ENCODE measurements at regions not wholly inside any gene's neighbourhood (a gene's known extent, or its start where the extent isn't known, plus 50 kb on each side); places are given as distances from the start of the nearest gene placed in this dataset.

DNA sequence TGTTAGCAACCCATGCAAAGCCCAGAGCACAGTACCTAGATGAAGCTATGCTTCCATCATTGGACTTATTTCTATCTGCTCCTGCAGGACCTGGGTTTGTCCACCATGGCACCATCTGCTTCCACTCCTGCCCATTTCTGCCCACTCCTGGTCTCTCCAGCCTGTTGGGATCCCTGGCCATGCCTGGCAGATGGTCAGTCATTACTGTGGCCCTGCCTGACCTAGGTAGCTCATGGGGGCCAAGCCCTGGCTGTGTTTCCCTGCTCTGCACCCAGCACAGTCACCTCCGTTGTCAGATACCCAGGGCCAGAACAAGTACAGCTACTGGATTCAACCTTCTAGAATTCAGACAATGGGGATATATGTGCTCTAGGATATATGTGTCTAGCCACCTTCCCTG is 185.8 kb upstream of the TLE3 start:
- no peak overlapping the region for H3K9ac ChIP-seq
- H3K9me3 ChIP-seq (ENCODE audit: control insufficient read depth, low read length): no peaks in the 10 kb centered on the region
- no peaks in the 10 kb centered on the region for H3K36me3 ChIP-seq (ENCODE audit: control insufficient read depth, insufficient read depth, low read length)
- no peaks in the 10 kb centered on the region for H3K4me1 ChIP-seq
- H3K27ac ChIP-seq: no peak overlapping the region
- H3K4me2 ChIP-seq (ENCODE audit: low read length): no peak overlapping the region
- no peak overlapping the region for H2AFZ ChIP-seq
- H3K4me3 ChIP-seq (ENCODE audit: low read depth, low read length): no peak overlapping the region
- TF ChIP-seq CTCF (IDR thresholded peaks at IDR 0.05): no peak
- no peaks in the 10 kb centered on the region for H3K27me3 ChIP-seq (ENCODE audit: control insufficient read depth, insufficient read depth, low read length)
- no peaks in the 10 kb centered on the region for H3K79me2 ChIP-seq

DNA sequence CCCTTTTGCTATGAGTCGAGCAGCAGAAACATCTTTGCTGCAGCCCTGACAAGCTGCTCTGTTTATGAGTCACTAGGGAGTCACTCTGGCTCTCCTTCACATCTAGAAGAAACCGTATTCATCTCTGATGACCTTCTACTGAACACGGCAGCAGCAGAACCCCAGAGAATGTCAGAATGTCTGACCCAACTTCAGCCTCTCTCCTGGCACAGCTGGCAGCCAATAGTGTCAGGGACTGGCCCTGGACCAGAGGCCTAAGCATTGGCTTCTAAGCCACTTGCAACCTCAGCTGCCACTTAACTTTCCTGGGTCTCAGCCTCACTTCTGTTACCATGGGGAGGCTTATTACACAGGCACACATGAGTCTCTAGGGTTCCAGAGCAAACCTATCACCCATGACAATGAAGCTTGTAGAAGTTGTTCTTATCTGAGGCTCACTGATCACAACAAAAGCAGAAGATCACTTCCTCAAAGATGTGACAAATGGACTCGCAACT is 184.1 kb upstream of the TLE3 start:
- no peaks in the 10 kb centered on the region for H3K27me3 ChIP-seq (ENCODE audit: control insufficient read depth, insufficient read depth, low read length)
- H3K79me2 ChIP-seq: no peaks in the 10 kb centered on the region
- H3K9me3 ChIP-seq (ENCODE audit: control insufficient read depth, low read length): no peaks in the 10 kb centered on the region
- no peak overlapping the region for H3K4me3 ChIP-seq (ENCODE audit: low read depth, low read length)
- no peak overlapping the region for H3K4me2 ChIP-seq (ENCODE audit: low read length)
- no peak overlapping the region for H3K9ac ChIP-seq
- no peaks in the 10 kb centered on the region for H3K4me1 ChIP-seq
- no peak overlapping the region for H2AFZ ChIP-seq
- H3K36me3 ChIP-seq (ENCODE audit: control insufficient read depth, insufficient read depth, low read length): no peaks in the 10 kb centered on the region
- no peak overlapping the region for H3K27ac ChIP-seq
- no peak for TF ChIP-seq CTCF (IDR thresholded peaks at IDR 0.05)

GRCh38 chr15:70281261-70281810 is 183.6 kb upstream of the TLE3 start:
- Histone ChIP-seq H3K27me3 (ENCODE audit: control insufficient read depth, insufficient read depth, low read length) (no peaks in the 10 kb centered on the region), H3K4me2 (ENCODE audit: low read length) (no peak overlapping the region), H3K9me3 (ENCODE audit: control insufficient read depth, low read length) (no peaks in the 10 kb centered on the region), H2AFZ (no peak overlapping the region), H3K9ac (no peak overlapping the region), H3K4me3 (ENCODE audit: low read depth, low read length) (no peak overlapping the region), H3K36me3 (ENCODE audit: control insufficient read depth, insufficient read depth, low read length) (no peaks in the 10 kb centered on the region), H3K79me2 (no peaks in the 10 kb centered on the region), H3K27ac (no peak overlapping the region), H3K4me1 (no peaks in the 10 kb centered on the region)
- no peak for TF ChIP-seq CTCF (IDR thresholded peaks at IDR 0.05)

DNA sequence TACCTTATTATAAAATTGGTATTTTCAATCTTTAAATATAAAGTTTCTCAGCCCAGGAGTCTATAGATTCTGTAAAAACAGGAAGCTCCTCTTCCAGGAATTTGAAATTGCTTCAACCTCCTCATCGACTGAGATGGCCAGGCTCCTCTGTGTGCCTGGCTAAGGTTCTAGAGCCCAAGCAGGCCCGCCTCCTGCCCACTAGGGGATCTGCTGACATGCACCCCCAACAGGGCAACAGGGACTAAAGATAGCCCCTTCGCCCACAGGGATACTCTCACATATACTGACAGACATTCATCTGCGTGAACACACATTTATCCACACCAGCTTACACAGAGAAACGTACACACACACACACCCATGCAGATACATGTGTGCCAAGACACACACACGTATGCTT is 183.1 kb upstream of the TLE3 start:
- H3K36me3 ChIP-seq (ENCODE audit: control insufficient read depth, insufficient read depth, low read length): no peaks in the 10 kb centered on the region
- no peak overlapping the region for H3K27ac ChIP-seq
- no peak overlapping the region for H3K9ac ChIP-seq
- H3K4me1 ChIP-seq: no peaks in the 10 kb centered on the region
- H3K79me2 ChIP-seq: no peaks in the 10 kb centered on the region
- no peaks in the 10 kb centered on the region for H3K27me3 ChIP-seq (ENCODE audit: control insufficient read depth, insufficient read depth, low read length)
- H3K4me3 ChIP-seq (ENCODE audit: low read depth, low read length): no peak overlapping the region
- no peak overlapping the region for H3K4me2 ChIP-seq (ENCODE audit: low read length)
- TF ChIP-seq CTCF (IDR thresholded peaks at IDR 0.05): no peak
- H2AFZ ChIP-seq: no peak overlapping the region
- no peaks in the 10 kb centered on the region for H3K9me3 ChIP-seq (ENCODE audit: control insufficient read depth, low read length)

DNA sequence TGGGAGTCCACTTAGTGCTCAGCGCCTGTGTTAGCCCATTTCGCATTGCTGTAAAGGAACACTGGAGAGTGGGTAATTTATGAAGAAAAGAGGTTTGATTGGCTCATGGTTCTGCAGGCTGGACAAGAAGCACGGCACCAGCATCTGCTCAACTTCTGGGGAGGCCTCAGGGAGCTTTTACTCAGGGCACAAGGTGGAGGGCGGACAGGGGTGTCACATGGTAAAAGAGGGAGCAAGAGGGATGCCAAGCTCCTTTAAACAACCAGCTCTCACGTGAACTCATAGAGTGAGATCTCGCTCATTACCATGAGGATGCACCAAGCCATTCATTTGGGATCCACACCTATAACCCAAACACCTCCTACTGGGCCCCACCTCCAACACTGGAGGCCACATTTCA is 181.4 kb upstream of the TLE3 start:
- no peak overlapping the region for H3K27ac ChIP-seq
- no peak for TF ChIP-seq CTCF (IDR thresholded peaks at IDR 0.05)
- H3K4me3 ChIP-seq (ENCODE audit: low read depth, low read length): no peak overlapping the region
- H3K9ac ChIP-seq: no peak overlapping the region
- no peaks in the 10 kb centered on the region for H3K79me2 ChIP-seq
- H3K4me2 ChIP-seq (ENCODE audit: low read length): no peak overlapping the region
- H3K36me3 ChIP-seq (ENCODE audit: control insufficient read depth, insufficient read depth, low read length): no peaks in the 10 kb centered on the region
- no peaks in the 10 kb centered on the region for H3K4me1 ChIP-seq
- no peaks in the 10 kb centered on the region for H3K9me3 ChIP-seq (ENCODE audit: control insufficient read depth, low read length)
- no peak overlapping the region for H2AFZ ChIP-seq
- H3K27me3 ChIP-seq (ENCODE audit: control insufficient read depth, insufficient read depth, low read length): no peaks in the 10 kb centered on the region

Measured in parathyroid adenoma (tissue), 2 donors.